HEK293 (cell line): ENCODE measurements at regions not wholly inside any gene's neighbourhood (a gene's known extent, or its start where the extent isn't known, plus 50 kb on each side); places are given as distances from the start of the nearest gene placed in this dataset.

Experiments used
- CTCF ChIA-PET: fragments of 350-600 bp; formaldehyde crosslinking; extraction: SDS; loops from one replicate; lab custom pipeline; 2021; ENCODE audit warnings: antibody characterized with exemption; lab: Yijun Ruan, JAX
- POLR2A ChIA-PET: fragments of 300-600 bp; formaldehyde crosslinking; extraction: SDS; loops from one replicate; lab custom pipeline; 2020; ENCODE audit warnings: antibody characterized with exemption, inconsistent platforms; lab: Yijun Ruan, JAX
- H3K27ac ChIP-seq: fragments of 200-500 bp; sonication (Bioruptor generic); 2 replicates; pipeline ENCODE4 v1.5.1; 2014; ENCODE audit warnings: low read depth, low read length, control low read depth, inconsistent platforms; ENCODE audit errors: extremely low read depth
- H3K36me3 ChIP-seq, 2 experiments: fragments of 200-500 bp in 1 of 2; sonication (Bioruptor generic) in 1 of 2; 1 replicate in 1 of 2; 2 replicates in 1 of 2; pipeline ENCODE4 v1.5.1; 2014 to 2017; ENCODE audit warnings: inconsistent platforms in 2 of 2, low read length in 2 of 2; ENCODE audit not compliant: control insufficient read depth in 2 of 2, insufficient read depth in 1 of 2
- H3K4me1 ChIP-seq: fragments of 200-500 bp; sonication (Bioruptor generic); 2 replicates; pipeline ENCODE4 v1.5.1; 2014; ENCODE audit warnings: mild to moderate bottlenecking, low read length, inconsistent platforms; ENCODE audit not compliant: control insufficient read depth, insufficient read depth
- H3K4me3 ChIP-seq: 2 replicates; pipeline ENCODE4 v1.5.1; 2011; ENCODE audit warnings: low read depth, mild to moderate bottlenecking, control low read depth, low read length, moderate library complexity
- H3K9me3 ChIP-seq: fragments of 200-500 bp; sonication (Bioruptor generic); 2 replicates; pipeline ENCODE4 v1.5.1; 2014; ENCODE audit warnings: low read depth, low read length, inconsistent platforms; ENCODE audit not compliant: control insufficient read depth, insufficient read depth
- OSR2 ChIP-seq: fragments of 450-650 bp; formaldehyde crosslinking; IDR thresholded peaks from 2 replicates; pipeline ENCODE4 v1.5.1; 2016; ENCODE audit warnings: missing biosample characterization, missing genetic modification characterization
- PRDM1 ChIP-seq: fragments of 450-650 bp; formaldehyde crosslinking; IDR thresholded peaks from 2 replicates; pipeline ENCODE4; 2016; ENCODE audit warnings: missing biosample characterization, missing genetic modification characterization
- PRDM2 ChIP-seq: fragments of 450-650 bp; formaldehyde crosslinking; IDR thresholded peaks from 2 replicates; pipeline ENCODE4 v1.5.1; 2016; ENCODE audit warnings: missing biosample characterization, missing genetic modification characterization, borderline replicate concordance
- SCRT2 ChIP-seq: fragments of 450-650 bp; formaldehyde crosslinking; IDR thresholded peaks from 2 replicates; pipeline ENCODE4 v1.5.1; 2016; ENCODE audit warnings: missing biosample characterization, missing genetic modification characterization
- WT1 ChIP-seq: fragments of 450-650 bp; formaldehyde crosslinking; IDR thresholded peaks from 2 replicates; pipeline ENCODE4 v1.5.1; 2016; ENCODE audit warnings: missing biosample characterization, missing genetic modification characterization
- ZBTB48 ChIP-seq: fragments of 450-650 bp; formaldehyde crosslinking; IDR thresholded peaks from 2 replicates; pipeline ENCODE4 v1.5.1; 2016; ENCODE audit warnings: missing biosample characterization, missing genetic modification characterization
- ZNF121 ChIP-seq: fragments of 450-650 bp; formaldehyde crosslinking; IDR thresholded peaks from 2 replicates; pipeline ENCODE4 v1.5.1; 2016; ENCODE audit warnings: missing biosample characterization, missing genetic modification characterization
- ZNF138 ChIP-seq: fragments of 450-650 bp; formaldehyde crosslinking; IDR thresholded peaks from 2 replicates; pipeline ENCODE4 v1.5.1; 2016; ENCODE audit warnings: missing biosample characterization, missing genetic modification characterization, borderline replicate concordance
- ZNF169 ChIP-seq: fragments of 450-650 bp; formaldehyde crosslinking; IDR thresholded peaks from 2 replicates; pipeline ENCODE4 v1.5.1; 2016; ENCODE audit warnings: missing biosample characterization, missing genetic modification characterization
- ZNF19 ChIP-seq: fragments of 450-650 bp; formaldehyde crosslinking; IDR thresholded peaks from 2 replicates; pipeline ENCODE4; 2016; ENCODE audit warnings: missing biosample characterization, missing genetic modification characterization, low read depth
- ZNF239 ChIP-seq: fragments of 450-650 bp; formaldehyde crosslinking; IDR thresholded peaks from 2 replicates; pipeline ENCODE4 v1.5.1; 2016; ENCODE audit warnings: missing biosample characterization, missing genetic modification characterization
- ZNF248 ChIP-seq: fragments of 450-650 bp; formaldehyde crosslinking; IDR thresholded peaks from 2 replicates; pipeline ENCODE4 v1.5.1; 2017; ENCODE audit warnings: missing biosample characterization, missing genetic modification characterization
- ZNF426 ChIP-seq: fragments of 450-650 bp; formaldehyde crosslinking; IDR thresholded peaks from 2 replicates; pipeline ENCODE4 v1.5.1; 2017; ENCODE audit warnings: missing biosample characterization, missing genetic modification characterization, mild to moderate bottlenecking, inconsistent platforms, moderate library complexity
- ZNF488 ChIP-seq: fragments of 450-650 bp; formaldehyde crosslinking; IDR thresholded peaks from 2 replicates; pipeline ENCODE4 v1.5.1; 2016; ENCODE audit warnings: missing biosample characterization, missing genetic modification characterization
- ZNF555 ChIP-seq: fragments of 450-650 bp; formaldehyde crosslinking; conservative IDR thresholded peaks from 2 replicates; pipeline ENCODE4 v1.5.1; 2017; ENCODE audit warnings: missing biosample characterization, mild to moderate bottlenecking, missing genetic modification characterization, inconsistent platforms
- ZNF654 ChIP-seq: fragments of 450-650 bp; formaldehyde crosslinking; IDR thresholded peaks from 2 replicates; pipeline ENCODE4 v1.5.1; 2016; ENCODE audit warnings: low read depth, missing biosample characterization, missing genetic modification characterization
- TF ChIP-seq, protein P1 (sequence below): fragments of 450-650 bp; formaldehyde crosslinking; IDR thresholded peaks from 2 replicates; pipeline ENCODE4 v1.5.1; 2016; ENCODE audit warnings: missing biosample characterization, missing genetic modification characterization
- TF ChIP-seq, protein P2 (sequence below): fragments of 450-650 bp; formaldehyde crosslinking; IDR thresholded peaks from 2 replicates; pipeline ENCODE4 v1.5.1; 2016; ENCODE audit warnings: missing biosample characterization, missing genetic modification characterization, borderline replicate concordance
- TF ChIP-seq, protein P3 (sequence below): fragments of 450-650 bp; formaldehyde crosslinking; IDR thresholded peaks from 2 replicates; pipeline ENCODE4 v1.5.1; 2016; ENCODE audit warnings: missing biosample characterization, missing genetic modification characterization

- no peak for TF ChIP-seq PRDM2 (tag by site-specific recombination)
- TF ChIP-seq, all 188 proteins: peak for 0
Measured at GRCh38 chr4:71867598-71867997, 83.7 kb upstream of the GC start (continued).

GRCh38 chr4:71870456-71870855 is 86.6 kb upstream of the GC start:
- H3K9me3 ChIP-seq = no peaks in the 10 kb centered on the region
- TF ChIP-seq ZNF169 (no peak), ZNF248 (tag by site-specific recombination) (no peak), ZNF426 (no peak), ZNF19 (tag by site-specific recombination) (no peak), ZNF654 (tag by site-specific recombination) (no peak), ZNF488 (tag by site-specific recombination) (no peak), ZNF555 (no peak), WT1 (tag by site-specific recombination) (no peak), PRDM1 (tag by site-specific recombination) (no peak), SCRT2 (no peak), ZNF239 (tag by site-specific recombination) (no peak), ZBTB48 (no peak), ZNF121 (tag by site-specific recombination) (no peak), OSR2 (tag by site-specific recombination) (no peak), ZNF138 (tag by site-specific recombination) (no peak)
- TF ChIP-seq, protein P1, sequence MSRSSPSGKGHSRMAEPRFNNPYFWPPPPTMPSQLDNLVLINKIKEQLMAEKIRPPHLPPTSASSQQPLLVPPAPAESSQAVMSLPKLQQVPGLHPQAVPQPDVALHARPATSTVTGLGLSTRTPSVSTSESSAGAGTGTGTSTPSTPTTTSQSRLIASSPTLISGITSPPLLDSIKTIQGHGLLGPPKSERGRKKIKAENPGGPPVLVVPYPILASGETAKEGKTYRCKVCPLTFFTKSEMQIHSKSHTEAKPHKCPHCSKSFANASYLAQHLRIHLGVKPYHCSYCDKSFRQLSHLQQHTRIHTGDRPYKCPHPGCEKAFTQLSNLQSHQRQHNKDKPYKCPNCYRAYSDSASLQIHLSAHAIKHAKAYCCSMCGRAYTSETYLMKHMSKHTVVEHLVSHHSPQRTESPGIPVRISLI (tag by site-specific recombination) = no peak
- TF ChIP-seq, protein P2, sequence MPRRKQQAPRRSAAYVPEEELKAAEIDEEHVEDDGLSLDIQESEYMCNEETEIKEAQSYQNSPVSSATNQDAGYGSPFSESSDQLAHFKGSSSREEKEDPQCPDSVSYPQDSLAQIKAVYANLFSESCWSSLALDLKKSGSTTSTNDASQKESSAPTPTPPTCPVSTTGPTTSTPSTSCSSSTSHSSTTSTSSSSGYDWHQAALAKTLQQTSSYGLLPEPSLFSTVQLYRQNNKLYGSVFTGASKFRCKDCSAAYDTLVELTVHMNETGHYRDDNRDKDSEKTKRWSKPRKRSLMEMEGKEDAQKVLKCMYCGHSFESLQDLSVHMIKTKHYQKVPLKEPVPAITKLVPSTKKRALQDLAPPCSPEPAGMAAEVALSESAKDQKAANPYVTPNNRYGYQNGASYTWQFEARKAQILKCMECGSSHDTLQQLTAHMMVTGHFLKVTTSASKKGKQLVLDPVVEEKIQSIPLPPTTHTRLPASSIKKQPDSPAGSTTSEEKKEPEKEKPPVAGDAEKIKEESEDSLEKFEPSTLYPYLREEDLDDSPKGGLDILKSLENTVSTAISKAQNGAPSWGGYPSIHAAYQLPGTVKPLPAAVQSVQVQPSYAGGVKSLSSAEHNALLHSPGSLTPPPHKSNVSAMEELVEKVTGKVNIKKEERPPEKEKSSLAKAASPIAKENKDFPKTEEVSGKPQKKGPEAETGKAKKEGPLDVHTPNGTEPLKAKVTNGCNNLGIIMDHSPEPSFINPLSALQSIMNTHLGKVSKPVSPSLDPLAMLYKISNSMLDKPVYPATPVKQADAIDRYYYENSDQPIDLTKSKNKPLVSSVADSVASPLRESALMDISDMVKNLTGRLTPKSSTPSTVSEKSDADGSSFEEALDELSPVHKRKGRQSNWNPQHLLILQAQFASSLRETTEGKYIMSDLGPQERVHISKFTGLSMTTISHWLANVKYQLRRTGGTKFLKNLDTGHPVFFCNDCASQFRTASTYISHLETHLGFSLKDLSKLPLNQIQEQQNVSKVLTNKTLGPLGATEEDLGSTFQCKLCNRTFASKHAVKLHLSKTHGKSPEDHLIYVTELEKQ (tag by site-specific recombination) = no peak
- TF ChIP-seq, protein P3, sequence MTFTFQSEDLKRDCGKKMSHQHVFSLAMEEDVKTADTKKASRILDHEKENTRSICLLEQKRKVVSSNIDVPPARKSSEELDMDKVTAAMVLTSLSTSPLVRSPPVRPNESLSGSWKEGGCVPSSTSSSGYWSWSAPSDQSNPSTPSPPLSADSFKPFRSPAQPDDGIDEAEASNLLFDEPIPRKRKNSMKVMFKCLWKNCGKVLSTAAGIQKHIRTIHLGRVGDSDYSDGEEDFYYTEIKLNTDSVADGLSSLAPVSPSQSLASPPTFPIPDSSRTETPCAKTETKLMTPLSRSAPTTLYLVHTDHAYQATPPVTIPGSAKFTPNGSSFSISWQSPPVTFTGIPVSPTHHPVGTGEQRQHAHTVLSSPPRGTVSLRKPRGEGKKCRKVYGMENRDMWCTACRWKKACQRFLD = no peak
- H3K36me3 ChIP-seq = no peaks in the 10 kb centered on the region
- H3K4me3 ChIP-seq = no peak overlapping the region
- POLR2A ChIA-PET = no interaction called here
- no peak overlapping the region for H3K27ac ChIP-seq
- CTCF ChIA-PET = interaction anchor here (0.6 kb wide), 1 partner anchor 101 kb away, joined by 3 read pairs; no protein-coding TSS in a partner anchor
- no peaks in the 10 kb centered on the region for H3K4me1 ChIP-seq
